Stimulated activated CD8-positive, alpha-beta memory T cell treated with anti-CD3 and anti-CD28 coated beads, Interleukin-4, amount 100 ng/mL, for 1 hour (primary cell): ENCODE measurements at regions not wholly inside any gene's neighbourhood (a gene's known extent, or its start where the extent isn't known, plus 50 kb on each side); places are given as distances from the start of the nearest gene placed in this dataset.
A peak's percentile ranks its signal among the peaks of the same experiment; 100 is the strongest.

Experiments
- DNase-seq, 2 donors: peaks; one replicate each; pipeline ENCODE4 v3.0.0-alpha.2; 2020; ENCODE audit warnings: low read depth in 2 of 2, low spot score in 1 of 2

- DNase-seq, result no peak
These were observed 82.9 kb downstream of the ELOVL4 start for GRCh38 chr6:79864421-79864820.

GRCh38 chr6:79864001-79864400 lies 83.4 kb downstream of the ELOVL4 start:
- DNase-seq, result no peak

GRCh38 chr6:79863566-79863965 lies 83.8 kb downstream of the ELOVL4 start:
- no peak for DNase-seq

GRCh38 chr6:79862711-79863110 lies 84.6 kb downstream of the ELOVL4 start:
- no peak for DNase-seq

- no peak for DNase-seq
These were observed 85.2 kb downstream of the ELOVL4 start for GRCh38 chr6:79862126-79862525.

- no peak for DNase-seq
These were observed 86.3 kb downstream of the ELOVL4 start for GRCh38 chr6:79861023-79861422.

GRCh38 chr6:79847426-79847825 lies 99.9 kb downstream of the ELOVL4 start:
- no peak for DNase-seq

- DNase-seq, result no peak
These were observed 104.8 kb downstream of the ELOVL4 start for GRCh38 chr6:79842376-79843040.

- DNase-seq, result no peak
These were observed 105.6 kb downstream of the ELOVL4 start for GRCh38 chr6:79841577-79842375.

GRCh38 chr6:79838851-79839250 lies 108.5 kb downstream of the ELOVL4 start:
- DNase-seq, result no peak

- no peak for DNase-seq
These were observed 113.4 kb downstream of the ELOVL4 start for GRCh38 chr6:79833964-79834284.

- DNase-seq, result no peak
These were observed 113.9 kb downstream of the ELOVL4 start for GRCh38 chr6:79833264-79833963.

GRCh38 chr6:79832723-79833122 lies 114.6 kb downstream of the ELOVL4 start:
- no peak for DNase-seq

- no peak for DNase-seq
These were observed 123.2 kb downstream of the ELOVL4 start for GRCh38 chr6:79824202-79824601.

- DNase-seq, result no peak
These were observed 125.5 kb downstream of the ELOVL4 start for GRCh38 chr6:79821859-79822258.

- DNase-seq, result no peak
These were observed 128.9 kb downstream of the ELOVL4 start for GRCh38 chr6:79818471-79818870.

- no peak for DNase-seq
These were observed 132.4 kb downstream of the ELOVL4 start for GRCh38 chr6:79814940-79815339.

GRCh38 chr6:79813854-79814709 lies 133.3 kb downstream of the ELOVL4 start:
- DNase-seq, result peak; percentile 13 to 25

GRCh38 chr6:79813143-79813850 lies 134.1 kb downstream of the ELOVL4 start:
- no peak for DNase-seq

GRCh38 chr6:79812195-79812594 lies 135.2 kb downstream of the ELOVL4 start:
- DNase-seq, result no peak

GRCh38 chr6:79810871-79811270 lies 136.5 kb downstream of the ELOVL4 start:
- no peak for DNase-seq
